NCI-H1694 treated with DMSO at 0.1 percent for 48 hours (cell line): ENCODE measurements at regions not wholly inside any gene's neighbourhood (a gene's known extent, or its start where the extent isn't known, plus 50 kb on each side); places are given as distances from the start of the nearest gene placed in this dataset.
"Not testable (repeated sequence)": the region's sequence is repeated elsewhere in the genome, so short reads cannot be mapped to it uniquely, and the experiment has no call there.

Experiments
- DNase-seq: peaks from one replicate; lab custom pipeline; 2025; lab: John Stamatoyannopoulos, UW

DNA sequence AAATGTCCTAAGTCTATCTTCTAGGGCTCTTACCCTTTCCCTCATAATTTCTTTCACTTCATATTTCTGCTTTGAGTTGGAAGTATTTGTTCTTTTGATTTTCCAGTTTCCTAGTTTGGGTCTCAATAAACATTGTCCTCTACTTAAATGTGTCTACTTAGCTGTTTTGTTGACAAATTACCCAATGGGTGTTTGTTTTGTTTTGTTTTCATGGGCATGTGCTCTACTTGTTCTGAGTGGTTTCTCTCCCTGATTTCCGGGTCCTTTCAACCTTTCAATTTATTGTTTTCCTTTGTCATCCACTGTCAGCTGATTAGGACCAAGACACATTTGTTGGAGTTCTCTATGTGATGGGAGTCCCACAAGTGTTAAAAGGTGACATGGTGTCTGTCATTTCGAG, 1181.4 kb downstream of the RPA4 start:
- DNase-seq, result no peak

DNA sequence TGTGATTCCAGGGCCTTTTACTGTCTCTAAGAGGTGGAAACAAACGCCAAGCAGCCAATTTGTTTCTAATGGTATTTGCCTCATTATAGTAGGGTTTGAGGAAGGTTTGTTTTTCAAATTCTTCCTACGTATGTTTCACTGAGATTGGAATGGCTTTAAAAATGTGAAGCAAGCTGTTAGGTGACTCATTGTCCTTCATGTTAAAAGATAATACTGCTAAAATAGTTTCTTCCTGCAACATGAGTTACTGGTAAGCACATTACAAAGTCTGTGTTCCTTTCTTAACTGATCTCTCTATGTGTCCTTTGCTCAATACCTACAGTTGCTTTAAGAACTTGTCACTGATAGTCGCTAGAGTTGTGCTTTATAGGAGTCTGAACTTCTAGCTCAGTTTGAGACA, 1183.9 kb downstream of the RPA4 start:
- DNase-seq, result no peak

GRCh38 chrX:98068024-98068580, 1184.4 kb downstream of the RPA4 start:
- DNase-seq, result no peak

DNA sequence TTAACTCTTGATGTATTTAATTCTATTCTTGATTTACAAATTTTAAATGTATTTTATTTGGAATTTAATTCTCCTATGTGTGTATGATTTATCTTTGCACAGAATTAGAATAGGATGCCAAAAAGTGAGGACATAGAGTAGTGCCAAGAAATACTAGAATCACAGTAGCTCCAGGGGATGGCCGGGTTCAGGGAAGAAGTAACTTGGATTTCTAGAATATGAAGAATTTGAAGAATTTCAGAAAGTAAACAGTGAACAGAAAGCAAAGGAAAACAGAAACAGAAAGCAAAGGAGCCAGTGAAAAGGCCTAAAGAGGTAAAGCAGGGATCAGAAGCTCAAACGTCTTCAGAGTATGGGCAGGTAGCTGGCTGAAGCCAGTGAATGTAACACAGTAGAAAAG, 1187.6 kb downstream of the RPA4 start:
- no peak for DNase-seq

- DNase-seq, result no peak
Observed at GRCh38 chrX:98077440-98077839, 1193.7 kb downstream of the RPA4 start.

DNA sequence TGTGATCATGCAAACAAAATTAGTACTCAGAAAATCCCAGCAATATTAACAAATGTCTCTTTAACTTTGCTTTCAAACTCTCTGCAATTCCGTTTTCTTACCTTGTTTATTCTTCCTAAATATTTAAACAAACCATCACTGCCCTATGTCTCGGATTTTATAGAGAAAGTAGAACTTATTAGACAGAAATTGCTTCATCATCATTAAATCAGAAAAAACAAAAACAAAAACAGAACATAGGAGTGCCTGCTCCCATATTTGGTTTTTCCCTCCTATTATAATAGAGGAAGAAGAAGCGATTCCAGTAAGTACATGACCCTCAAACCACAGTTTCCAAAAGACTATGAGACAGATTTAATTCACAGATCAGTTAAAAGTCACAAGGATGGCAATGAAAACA, 1228.0 kb downstream of the RPA4 start:
- no peak for DNase-seq

DNA sequence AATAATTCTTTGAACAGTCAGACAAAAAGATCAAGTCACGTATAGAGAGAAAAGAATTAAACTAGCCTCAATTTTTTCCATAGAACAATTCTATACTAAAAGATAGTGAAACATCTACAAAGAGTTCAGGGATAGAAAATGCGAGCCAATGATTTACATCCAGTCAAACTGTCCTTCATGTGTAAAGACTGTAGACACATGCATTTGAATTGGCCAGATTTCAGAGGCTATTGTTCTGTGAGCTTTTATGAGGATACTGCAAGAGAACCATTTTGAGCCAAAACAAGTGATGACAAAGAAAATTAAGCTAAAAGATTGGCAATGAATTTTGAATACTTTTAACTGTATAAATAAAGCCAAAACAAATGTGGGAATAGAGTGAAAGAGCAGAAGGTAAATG, 1230.3 kb downstream of the RPA4 start:
- no peak for DNase-seq

DNA sequence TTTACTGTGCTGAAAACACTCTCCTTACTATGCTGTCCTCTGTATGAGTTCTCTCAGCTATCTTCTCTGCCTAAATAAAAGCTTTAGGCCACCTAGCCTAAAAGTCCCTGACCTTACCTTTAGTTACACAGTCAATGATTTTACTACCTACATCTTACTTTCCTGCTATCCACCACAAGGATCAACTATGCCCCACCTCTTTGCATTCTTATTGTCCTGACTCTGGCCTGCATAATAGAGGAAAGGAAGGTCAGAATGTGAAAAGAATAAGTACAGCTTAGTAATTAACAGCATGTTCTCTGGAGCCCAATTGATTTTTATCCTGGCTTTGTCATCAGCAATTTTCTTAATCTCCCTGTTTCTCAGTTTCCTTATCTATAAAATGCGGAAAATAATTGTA, 1257.8 kb downstream of the RPA4 start:
- no peak for DNase-seq

GRCh38 chrX:98191003-98191402, 1307.3 kb downstream of the RPA4 start:
- no peak for DNase-seq

- DNase-seq, result no peak
Observed at GRCh38 chrX:98194036-98194435, 1310.3 kb downstream of the RPA4 start.

DNA sequence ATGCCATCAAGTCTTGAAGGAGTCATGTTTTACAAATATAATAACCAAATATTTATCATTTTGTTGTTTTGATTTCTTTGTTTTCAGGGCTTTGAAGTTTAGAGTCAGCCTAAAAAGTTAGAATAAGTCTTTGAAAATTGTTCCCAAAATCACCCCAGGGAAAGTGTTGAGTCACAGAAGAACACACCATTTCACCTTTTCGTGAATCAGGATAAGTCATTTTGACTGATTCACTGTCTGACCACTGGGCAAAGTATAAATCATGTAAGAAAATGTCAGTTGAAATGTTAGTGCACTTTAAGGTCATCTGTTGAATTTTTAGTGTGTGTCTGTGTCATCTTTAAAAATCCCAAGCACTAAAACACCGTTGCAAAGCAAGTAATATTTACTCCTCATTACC, 1320.1 kb downstream of the RPA4 start:
- DNase-seq, result no peak

GRCh38 chrX:98207947-98208346, 1324.2 kb downstream of the RPA4 start:
- DNase-seq, result no peak

- no peak for DNase-seq
Observed at GRCh38 chrX:98231003-98231402, 1347.3 kb downstream of the RPA4 start.

- not testable (repeated sequence) for DNase-seq
Observed at GRCh38 chrX:98240061-98240460, 1356.4 kb downstream of the RPA4 start.

- DNase-seq, result no peak
Observed at GRCh38 chrX:98263135-98263534, 1379.4 kb downstream of the RPA4 start.

DNA sequence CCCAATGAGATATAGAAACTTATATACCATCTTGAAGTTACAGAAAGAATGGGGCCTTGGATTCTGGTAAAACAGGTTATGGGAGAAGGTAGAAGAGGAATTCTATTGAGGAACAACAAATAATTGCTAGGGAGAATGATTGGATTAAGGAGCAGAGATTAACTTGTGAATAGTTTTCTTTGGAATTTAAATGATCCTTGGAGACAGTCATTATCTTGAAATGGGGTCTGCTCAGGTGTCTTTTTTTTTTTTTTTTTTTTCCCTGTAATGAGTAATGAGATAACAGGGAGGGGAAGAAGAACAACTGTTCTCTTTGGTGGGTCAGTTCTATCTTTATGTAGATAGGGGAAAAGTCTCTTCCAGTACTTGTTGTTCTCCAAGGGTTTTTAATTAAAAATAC, 1406.0 kb downstream of the RPA4 start:
- no peak for DNase-seq

GRCh38 chrX:98294310-98294709, 1410.6 kb downstream of the RPA4 start:
- DNase-seq, result no peak

GRCh38 chrX:98296129-98296528, 1412.4 kb downstream of the RPA4 start:
- no peak for DNase-seq

DNA sequence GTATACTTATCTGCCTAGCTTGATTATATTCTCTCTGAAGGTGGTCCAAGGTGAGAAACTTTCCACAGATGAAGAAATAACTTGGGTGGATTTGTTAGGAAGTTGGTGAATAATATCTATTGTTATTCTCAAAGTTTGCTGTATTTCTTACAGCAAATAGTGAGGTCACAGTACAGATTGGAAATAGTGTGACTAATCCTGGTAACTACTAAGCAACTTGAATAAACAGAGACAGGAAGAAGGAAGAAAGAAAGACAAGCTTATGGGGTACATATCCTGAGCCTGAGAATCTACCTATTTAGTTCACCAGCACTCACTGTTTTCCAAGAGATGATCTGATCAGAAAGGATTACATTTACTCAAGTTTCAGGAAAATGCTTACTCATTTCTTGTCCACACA, 1416.1 kb downstream of the RPA4 start:
- no peak for DNase-seq

DNA sequence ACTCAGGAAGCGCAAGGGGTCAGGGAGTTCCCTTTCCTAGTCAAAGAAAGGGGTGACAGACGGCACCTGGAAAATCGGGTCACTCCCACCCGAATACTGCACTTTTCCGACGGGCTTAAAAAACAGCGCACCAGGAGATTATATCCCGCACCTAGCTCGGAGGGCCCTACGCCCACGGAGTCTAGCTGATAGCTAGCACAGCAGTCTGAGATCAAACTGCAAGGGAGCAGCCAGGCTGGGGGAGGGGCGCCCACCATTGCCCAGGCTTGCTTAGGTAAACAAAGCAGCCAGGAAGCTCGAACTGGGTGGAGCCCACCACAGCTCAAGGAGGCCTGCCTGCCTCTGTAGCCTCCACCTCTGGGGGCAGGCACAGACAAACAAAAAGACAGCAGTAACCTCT, 1416.8 kb downstream of the RPA4 start:
- not testable (repeated sequence) for DNase-seq

- DNase-seq, result no peak
Observed at GRCh38 chrX:98331407-98331806, 1447.7 kb downstream of the RPA4 start.

GRCh38 chrX:98338544-98338943, 1454.8 kb downstream of the RPA4 start:
- DNase-seq, result no peak

DNA sequence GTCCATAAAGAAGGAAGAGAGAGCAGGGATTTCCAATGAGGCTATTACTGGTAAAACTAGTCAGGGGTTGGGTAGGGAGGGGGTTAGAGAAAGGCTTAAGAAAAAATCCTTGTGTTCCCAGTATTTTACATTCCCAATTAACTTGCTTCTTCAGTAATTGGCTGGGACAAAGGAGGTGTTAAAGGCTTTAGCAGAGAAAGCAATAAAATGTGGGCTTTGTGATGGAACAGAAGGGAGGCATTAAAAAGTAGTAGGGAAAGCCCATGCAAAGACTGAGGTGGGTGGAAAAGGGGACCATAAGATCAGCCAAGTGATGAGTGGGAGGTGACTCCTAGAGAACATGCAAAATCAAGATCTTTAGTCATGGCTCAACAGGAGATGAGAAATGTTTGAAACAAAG, 1467.2 kb downstream of the RPA4 start:
- no peak for DNase-seq

DNA sequence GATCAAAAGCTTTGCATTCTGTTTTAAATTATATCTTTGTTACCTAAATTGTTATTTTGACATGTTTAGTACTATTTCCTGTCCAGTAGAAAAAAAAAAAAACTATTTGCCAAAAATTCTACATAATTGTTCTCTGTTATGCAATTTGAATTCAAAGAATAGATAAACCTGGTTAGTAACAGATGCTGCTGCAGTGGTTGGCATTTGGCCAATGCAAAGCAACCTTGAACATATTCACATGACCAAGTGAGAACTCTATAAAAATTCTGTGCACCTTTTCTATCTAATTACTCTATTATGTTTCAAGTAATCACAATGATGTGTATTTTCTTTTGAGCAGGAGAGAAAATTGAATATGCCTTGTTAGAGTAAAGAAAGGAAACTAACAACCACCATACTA, 1473.4 kb downstream of the RPA4 start:
- no peak for DNase-seq

DNA sequence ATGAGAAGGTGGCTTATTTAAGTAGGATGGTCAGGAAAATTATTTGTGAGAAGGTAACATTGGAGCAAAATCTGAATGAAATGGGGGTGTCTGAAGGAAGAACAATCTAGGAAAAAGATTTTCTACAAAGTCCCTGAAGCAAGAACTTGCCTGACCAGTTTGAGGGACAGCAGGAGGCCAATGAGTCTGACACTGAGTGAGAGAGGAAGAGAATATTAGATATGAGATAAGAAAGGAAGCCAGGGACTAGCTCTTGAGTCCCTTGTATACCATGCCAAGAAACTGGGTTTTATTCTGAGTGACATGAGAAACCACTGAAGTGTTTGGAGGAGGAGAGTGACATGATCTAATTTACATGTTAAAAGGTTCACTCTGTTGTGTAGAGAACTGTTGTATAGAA, 1478.9 kb downstream of the RPA4 start:
- no peak for DNase-seq
